HFF-Myc (cell line): ENCODE measurements at regions not wholly inside any gene's neighbourhood (a gene's known extent, or its start where the extent isn't known, plus 50 kb on each side); places are given as distances from the start of the nearest gene placed in this dataset.

Experiments
- DNase-seq: peaks from one replicate; pipeline ENCODE4 v3.0.0-alpha.2; 2011; ENCODE audit warnings: low read depth; ENCODE audit errors: extremely low read depth
- H3K4me3 ChIP-seq: replicated peaks from 2 replicates; pipeline ENCODE4 v1.5.1; 2011; ENCODE audit warnings: low read depth, mild to moderate bottlenecking, control low read depth, low read length
- TF ChIP-seq, protein P1 (sequence below): IDR thresholded peaks from 2 replicates; pipeline ENCODE4 v1.5.1; 2012; ENCODE audit warnings: mild to moderate bottlenecking, low read depth, low read length, control low read depth; ENCODE audit errors: missing control alignments

DNA sequence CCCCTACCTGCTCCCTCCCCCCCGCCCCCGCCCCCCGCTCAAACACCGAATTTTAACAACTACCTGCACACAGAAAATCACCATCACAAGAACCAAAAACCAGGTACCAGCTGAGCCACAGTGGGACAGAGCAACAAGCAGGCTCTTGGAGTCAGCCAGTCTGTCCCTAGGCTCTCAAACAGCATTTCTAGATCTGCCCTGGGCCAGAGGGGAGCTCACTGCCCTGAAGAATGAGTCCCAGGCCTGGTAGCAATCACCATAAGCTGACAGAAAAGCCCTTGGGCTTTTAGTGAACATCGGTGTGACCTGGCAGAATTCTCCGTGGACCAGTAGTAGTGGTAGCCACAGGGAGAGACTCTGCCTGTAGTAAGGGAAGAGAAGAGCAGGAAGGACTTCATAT is 58.3 kb downstream of the C11orf87 start:
- no peak for DNase-seq
- no peak overlapping the region for H3K4me3 ChIP-seq
- TF ChIP-seq, protein P1, sequence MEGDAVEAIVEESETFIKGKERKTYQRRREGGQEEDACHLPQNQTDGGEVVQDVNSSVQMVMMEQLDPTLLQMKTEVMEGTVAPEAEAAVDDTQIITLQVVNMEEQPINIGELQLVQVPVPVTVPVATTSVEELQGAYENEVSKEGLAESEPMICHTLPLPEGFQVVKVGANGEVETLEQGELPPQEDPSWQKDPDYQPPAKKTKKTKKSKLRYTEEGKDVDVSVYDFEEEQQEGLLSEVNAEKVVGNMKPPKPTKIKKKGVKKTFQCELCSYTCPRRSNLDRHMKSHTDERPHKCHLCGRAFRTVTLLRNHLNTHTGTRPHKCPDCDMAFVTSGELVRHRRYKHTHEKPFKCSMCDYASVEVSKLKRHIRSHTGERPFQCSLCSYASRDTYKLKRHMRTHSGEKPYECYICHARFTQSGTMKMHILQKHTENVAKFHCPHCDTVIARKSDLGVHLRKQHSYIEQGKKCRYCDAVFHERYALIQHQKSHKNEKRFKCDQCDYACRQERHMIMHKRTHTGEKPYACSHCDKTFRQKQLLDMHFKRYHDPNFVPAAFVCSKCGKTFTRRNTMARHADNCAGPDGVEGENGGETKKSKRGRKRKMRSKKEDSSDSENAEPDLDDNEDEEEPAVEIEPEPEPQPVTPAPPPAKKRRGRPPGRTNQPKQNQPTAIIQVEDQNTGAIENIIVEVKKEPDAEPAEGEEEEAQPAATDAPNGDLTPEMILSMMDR: no peak

DNA sequence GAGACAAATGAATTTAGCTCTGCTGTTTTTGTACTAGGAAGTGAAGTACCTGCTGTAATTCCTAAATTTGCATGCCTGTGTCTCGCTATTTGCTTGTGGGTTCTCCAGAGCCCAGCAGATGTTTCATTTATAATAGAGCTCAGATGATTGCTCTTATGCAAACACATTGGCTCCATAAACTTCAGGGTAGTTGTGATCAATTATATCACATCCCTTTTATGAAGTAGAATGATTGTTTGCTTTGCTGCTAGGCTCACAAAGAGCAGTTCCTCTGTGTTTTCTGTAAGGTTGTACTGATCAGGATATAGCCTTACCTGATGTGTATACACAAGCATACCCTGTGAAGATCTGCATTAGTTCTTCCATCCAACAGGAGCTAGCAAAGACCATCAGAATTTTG is 64.1 kb downstream of the C11orf87 start:
- no peak overlapping the region for H3K4me3 ChIP-seq
- no peak for DNase-seq
- TF ChIP-seq, protein P1: no peak

DNA sequence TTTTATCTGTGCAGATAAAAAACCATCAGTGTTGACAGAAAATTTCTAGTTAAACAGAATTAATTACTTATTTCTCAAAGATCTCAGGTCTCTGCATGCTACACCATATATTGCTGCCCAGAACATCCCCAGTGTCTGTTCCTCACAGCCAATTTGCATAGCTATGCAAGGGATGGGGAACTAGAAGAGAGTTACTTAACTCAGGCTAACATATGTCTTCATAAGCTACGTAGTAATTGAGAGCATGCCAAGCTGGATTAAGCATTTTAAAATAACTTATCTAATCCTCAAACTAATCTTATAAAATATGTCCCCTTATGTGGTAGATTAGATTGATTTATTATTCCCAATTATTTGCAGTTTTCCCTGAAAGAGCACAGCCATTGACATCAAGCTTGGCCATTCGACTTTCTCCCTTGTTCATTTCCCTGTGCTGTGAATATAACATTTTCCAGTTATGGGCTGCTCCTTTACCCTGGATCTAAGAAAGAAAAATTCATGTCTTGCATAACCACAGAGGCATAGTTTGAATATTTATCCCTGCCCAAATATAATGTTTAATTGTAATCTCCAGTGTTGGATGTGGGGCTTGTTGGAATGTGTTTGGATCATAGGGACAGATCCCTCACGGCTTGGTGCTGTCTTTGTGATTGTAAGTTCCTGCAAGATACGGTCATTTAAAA is 69.1 kb downstream of the C11orf87 start:
- no peak overlapping the region for H3K4me3 ChIP-seq
- TF ChIP-seq, protein P1: no peak
- no peak for DNase-seq

DNA sequence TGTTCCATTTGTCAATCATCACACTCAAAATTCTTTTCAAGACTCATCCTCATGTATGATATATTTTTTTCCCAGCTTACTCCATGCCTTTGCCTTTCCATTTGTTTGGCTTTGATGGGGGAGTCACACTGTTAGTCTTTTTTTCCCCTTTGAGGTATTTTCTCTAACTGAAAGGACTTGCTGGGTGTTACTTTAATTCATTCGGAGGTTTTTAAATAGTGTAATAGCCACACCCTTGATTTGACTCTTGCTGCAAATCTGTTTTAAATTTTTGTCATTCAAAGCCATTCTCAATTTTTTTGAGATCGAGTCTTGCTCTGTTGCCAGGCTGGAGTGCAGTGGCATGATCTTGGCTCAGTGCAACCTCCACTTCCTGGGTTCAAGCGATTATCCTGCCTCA is 84.1 kb downstream of the C11orf87 start:
- no peak for DNase-seq
- TF ChIP-seq, protein P1: no peak
- no peak overlapping the region for H3K4me3 ChIP-seq

DNA sequence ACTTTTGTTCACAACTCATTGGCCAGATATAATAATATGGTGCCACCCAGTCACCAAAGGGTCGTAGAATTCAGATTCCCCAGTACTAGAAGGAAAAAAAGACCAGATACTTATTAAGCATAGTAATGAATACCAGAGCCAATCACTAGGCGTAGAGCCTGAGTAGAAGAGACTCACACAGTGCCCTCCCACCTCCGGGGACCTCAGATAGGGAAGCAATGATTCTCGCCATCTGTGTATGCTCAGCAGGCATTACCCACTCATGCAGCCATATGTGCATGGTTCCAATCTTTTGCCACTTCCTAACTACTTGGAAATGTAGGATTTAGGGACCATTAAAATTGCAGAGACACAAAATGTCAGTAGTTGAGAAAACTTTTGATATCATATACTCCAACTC is 85.3 kb downstream of the C11orf87 start:
- TF ChIP-seq, protein P1: no peak
- no peak for DNase-seq
- H3K4me3 ChIP-seq: no peak overlapping the region

DNA sequence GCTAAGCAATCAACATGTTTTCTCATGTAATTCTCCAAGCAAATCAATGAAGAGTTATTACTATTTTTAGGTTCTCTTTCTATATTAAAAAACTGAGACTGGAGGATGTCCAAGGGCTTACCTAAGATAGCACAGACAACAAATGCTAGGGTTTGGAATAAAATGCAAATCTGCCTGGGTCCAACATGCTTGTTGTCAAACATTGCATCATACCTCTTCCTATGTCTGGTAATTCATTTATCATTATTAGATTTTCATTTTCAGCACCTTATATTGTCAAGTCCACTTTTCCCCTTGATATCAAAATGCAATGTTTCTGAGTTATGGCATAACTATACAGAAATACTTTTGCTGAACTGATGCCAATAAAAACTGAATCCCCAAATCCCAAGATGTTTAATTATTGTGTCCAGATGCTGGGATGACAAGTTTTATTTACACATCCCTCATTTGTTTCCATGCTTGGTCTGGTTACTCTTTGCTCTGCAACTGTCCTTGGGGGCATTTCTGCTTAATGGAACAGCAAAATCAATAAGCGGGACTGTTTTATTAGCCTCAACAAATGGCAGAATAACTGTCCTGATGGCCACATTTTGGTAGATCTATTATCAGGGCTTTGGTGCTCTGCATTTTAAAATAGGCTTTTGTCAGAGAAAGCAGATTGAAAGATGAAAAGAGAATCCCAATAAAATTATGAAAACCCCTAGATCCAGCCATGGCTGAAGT is 86.0 kb downstream of the C11orf87 start:
- TF ChIP-seq, protein P1: no peak
- no peak for DNase-seq
- H3K4me3 ChIP-seq: no peak overlapping the region
